DND-41 (cell line): ENCODE measurements at regions not wholly inside any gene's neighbourhood (a gene's known extent, or its start where the extent isn't known, plus 50 kb on each side); places are given as distances from the start of the nearest gene placed in this dataset.

Source experiments
- EZH2 ChIP-seq: IDR thresholded peaks from 3 replicates; pipeline ENCODE4 v1.6.1; 2012; ENCODE audit warnings: borderline replicate concordance, low read depth, mild to moderate bottlenecking, moderate library complexity, low read length, inconsistent platforms; ENCODE audit not compliant: severe bottlenecking
- TF ChIP-seq, protein P1 (sequence below): IDR thresholded peaks from 2 replicates; pipeline ENCODE4 v1.5.1; 2012; ENCODE audit warnings: borderline replicate concordance, low read length, moderate library complexity, mild to moderate bottlenecking; ENCODE audit not compliant: poor library complexity, severe bottlenecking; ENCODE audit errors: extremely low read depth

- TF ChIP-seq, protein P1, sequence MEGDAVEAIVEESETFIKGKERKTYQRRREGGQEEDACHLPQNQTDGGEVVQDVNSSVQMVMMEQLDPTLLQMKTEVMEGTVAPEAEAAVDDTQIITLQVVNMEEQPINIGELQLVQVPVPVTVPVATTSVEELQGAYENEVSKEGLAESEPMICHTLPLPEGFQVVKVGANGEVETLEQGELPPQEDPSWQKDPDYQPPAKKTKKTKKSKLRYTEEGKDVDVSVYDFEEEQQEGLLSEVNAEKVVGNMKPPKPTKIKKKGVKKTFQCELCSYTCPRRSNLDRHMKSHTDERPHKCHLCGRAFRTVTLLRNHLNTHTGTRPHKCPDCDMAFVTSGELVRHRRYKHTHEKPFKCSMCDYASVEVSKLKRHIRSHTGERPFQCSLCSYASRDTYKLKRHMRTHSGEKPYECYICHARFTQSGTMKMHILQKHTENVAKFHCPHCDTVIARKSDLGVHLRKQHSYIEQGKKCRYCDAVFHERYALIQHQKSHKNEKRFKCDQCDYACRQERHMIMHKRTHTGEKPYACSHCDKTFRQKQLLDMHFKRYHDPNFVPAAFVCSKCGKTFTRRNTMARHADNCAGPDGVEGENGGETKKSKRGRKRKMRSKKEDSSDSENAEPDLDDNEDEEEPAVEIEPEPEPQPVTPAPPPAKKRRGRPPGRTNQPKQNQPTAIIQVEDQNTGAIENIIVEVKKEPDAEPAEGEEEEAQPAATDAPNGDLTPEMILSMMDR, result no peak
- no peak for TF ChIP-seq EZH2
These were observed 416.1 kb downstream of the MN1 start for GRCh38 chr22:27385261-27385998.
